Fibroblast of villous mesenchyme (primary cell): ENCODE measurements at regions not wholly inside any gene's neighbourhood (a gene's known extent, or its start where the extent isn't known, plus 50 kb on each side); places are given as distances from the start of the nearest gene placed in this dataset.

Source experiments
- DNase-seq: peaks from one replicate; pipeline ENCODE4 v3.0.0-alpha.2; 2010; ENCODE audit warnings: low read depth
- H3K4me3 ChIP-seq: 2 replicates; pipeline ENCODE4 v1.5.1; 2011; ENCODE audit warnings: low read depth, mild to moderate bottlenecking, low read length
- TF ChIP-seq, protein P1 (sequence below): IDR thresholded peaks from 2 replicates; pipeline ENCODE4 v1.5.1; 2012; ENCODE audit warnings: low read depth, mild to moderate bottlenecking, low read length; ENCODE audit not compliant: insufficient read depth

DNA sequence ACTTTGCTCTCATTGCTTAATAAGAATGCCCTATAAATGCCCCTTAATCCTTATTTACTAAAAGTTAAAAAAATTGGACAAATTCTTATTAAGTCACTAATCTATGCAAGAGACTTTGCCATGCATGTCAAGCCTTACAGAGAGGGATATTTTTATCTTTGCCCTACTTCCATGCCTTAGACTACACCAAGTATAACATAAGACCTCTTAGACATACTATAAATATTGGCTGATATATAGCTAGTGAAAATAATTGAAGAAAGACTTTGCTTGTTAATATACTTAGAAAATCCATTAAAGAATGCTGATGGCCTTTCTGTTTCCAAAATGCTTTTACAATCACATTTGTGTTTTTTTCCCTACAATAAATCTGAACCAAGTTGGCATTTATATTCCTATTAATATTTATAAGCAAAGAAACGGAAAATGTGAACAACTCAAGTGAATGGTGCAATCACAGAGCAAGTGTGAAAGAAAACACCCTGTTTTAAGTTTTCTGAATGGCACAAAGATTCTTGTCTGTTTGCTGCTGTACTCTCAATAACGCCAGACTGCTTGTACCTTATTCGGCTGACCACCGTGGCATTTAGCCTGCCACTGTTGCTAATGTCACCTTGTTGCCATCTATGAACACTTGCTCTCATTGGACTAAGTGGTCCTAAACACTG lies 105.0 kb downstream of the MC4R start:
- H3K4me3 ChIP-seq, result no peak overlapping the region
- no peak for DNase-seq
- TF ChIP-seq, protein P1, sequence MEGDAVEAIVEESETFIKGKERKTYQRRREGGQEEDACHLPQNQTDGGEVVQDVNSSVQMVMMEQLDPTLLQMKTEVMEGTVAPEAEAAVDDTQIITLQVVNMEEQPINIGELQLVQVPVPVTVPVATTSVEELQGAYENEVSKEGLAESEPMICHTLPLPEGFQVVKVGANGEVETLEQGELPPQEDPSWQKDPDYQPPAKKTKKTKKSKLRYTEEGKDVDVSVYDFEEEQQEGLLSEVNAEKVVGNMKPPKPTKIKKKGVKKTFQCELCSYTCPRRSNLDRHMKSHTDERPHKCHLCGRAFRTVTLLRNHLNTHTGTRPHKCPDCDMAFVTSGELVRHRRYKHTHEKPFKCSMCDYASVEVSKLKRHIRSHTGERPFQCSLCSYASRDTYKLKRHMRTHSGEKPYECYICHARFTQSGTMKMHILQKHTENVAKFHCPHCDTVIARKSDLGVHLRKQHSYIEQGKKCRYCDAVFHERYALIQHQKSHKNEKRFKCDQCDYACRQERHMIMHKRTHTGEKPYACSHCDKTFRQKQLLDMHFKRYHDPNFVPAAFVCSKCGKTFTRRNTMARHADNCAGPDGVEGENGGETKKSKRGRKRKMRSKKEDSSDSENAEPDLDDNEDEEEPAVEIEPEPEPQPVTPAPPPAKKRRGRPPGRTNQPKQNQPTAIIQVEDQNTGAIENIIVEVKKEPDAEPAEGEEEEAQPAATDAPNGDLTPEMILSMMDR, result no peak

DNA sequence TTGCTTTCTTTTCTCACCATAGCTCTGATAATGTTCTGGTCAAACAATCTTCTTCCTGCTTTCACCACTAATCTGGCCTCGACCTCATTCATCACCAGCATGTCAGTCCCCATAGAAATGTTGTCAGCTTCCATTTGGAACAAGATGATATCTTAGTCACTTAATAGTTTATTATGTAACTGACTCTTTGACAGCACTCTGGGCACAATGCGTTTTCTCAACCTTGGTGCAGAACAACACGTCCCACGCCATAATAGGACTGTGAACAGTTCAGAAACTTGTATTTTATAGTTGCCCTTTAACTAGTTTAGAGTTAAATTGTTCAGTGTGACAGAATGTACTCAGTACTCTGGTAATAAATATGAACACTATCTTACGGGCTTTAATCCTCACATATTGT lies 106.0 kb downstream of the MC4R start:
- no peak for DNase-seq
- TF ChIP-seq, protein P1, result no peak
- no peak overlapping the region for H3K4me3 ChIP-seq

DNA sequence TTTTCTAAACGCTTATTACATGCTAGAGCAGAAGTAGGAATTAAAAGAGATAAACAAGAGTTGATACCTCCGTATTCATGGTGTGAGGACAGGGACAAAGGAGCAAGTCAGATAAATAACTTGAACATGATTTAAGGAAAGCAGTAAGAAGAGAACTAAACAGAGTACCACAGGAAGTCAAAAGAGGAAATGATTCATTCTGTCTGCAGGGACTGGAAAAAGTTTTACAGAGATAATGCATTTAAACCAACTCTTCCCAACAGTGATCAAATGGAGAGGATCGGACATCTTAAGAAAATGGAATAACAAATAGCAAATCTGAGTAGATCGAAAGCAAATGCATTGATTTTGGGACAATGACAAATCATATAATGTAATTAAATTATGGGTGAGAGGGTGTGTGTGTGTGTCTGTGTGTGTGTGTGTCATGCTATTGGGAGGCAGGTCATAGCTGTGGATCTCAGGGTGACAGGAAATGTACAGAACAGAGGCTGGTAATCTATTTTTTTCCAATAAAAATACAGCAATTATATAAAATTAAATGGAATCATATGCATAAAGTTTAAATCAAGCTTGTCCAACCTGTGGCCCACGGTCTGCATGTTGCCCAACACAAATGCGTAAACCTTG lies 113.4 kb downstream of the MC4R start:
- peak; percentile 1 for DNase-seq
- TF ChIP-seq, protein P1, result no peak
- no peak overlapping the region for H3K4me3 ChIP-seq

DNA sequence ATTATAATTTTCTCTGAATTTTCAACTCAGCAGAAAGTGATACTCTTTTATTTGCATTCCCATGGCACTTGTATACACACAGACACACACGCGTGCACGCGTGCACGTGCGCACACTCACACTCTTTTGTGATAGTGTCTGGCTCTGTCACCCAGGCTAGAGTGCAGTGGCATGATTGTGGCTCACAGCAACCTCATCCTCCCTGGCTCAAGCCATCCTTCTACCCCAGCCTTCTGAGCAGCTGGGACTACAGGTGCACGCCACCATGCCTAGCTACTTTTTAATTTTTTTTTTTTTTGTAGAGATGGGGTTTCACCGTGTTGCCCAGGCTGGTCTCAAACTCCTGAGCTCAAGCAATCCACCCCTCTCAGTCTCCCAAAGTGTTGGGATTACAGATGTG lies 123.2 kb downstream of the MC4R start:
- TF ChIP-seq, protein P1, result no peak
- no peak for DNase-seq
- H3K4me3 ChIP-seq, result no peak overlapping the region

DNA sequence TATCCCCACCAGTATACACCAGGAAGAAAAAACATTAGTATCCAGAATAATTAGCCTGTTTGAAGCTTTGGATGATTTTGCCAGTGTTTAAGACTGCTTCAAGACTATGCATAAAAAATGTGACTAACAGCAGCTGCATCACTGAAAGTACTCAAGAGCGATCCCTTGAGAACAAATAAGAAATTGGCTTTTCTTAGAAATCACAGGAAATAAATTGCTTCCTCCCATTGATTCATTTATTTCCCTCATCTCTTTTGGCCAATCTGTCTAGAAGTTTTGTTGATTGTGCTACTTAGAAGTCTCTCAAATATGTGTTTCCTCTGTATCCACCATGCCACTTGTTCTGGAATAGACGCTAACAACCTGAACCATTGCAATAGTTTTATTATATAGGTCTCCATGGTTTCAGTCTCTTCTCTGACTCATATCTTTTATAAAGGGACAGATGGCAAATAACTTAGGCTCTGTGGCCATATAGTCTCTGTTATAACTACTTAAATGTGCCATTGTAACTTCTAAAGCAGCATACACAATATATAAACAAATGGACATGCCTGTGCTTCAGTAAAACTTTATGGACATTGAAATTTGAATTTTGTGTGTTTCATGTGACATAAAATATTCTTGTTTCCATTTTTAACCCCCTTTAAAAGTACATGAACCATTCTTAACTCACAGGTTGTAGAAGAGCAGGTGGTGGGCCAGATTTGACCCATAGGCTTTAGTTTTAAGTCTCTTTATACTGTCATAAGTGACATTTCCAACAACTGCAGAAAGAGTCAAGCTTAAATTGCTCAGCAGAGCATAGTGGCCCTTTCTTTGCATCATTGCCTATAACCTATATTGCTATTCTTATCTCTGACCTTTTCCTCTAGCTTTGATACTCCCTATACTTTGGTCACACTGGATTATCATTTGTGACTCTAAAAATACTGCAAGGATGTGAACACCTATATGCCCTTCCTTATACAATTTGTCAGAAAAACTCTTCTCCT lies 123.9 kb downstream of the MC4R start:
- no peak for DNase-seq
- no peak overlapping the region for H3K4me3 ChIP-seq

DNA sequence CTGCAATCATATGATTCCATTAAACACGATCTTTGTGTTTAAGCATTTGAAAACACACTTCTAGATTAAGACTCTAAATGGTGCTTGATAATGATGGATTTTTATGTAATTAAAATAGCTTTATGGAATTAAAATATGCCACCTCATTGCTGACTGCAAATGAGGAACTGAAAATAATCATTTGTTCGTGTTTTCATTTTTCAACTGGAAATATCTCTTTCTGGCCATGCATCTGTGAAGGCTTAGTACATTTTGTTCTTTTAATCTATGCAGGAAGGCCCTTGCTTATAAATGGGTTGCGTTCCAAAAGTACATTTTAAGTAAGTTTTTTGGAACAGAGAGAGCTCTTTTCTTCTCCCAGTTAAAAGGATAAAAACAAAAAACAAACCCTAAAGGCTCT lies 125.5 kb downstream of the MC4R start:
- DNase-seq, result no peak
- H3K4me3 ChIP-seq, result no peak overlapping the region
- TF ChIP-seq, protein P1, result no peak

More for the DNA sequence above, 123.9 kb downstream of the MC4R start:
- TF ChIP-seq, protein P1, result no peak
